Chondrocyte (in vitro differentiated cells): ENCODE measurements at regions not wholly inside any gene's neighbourhood (a gene's known extent, or its start where the extent isn't known, plus 50 kb on each side); places are given as distances from the start of the nearest gene placed in this dataset.

ENCODE experiments used
- DNase-seq: peaks from one replicate; pipeline ENCODE4 v3.0.0; 2021; ENCODE audit warnings: mixed read lengths, low spot score
- H3K27ac Mint-ChIP-seq: one replicate; pipeline ENCODE4 v1.8.0; 2021; ENCODE audit warnings: mild to moderate bottlenecking, moderate library complexity, mixed read lengths; ENCODE audit not compliant: unreplicated experiment
- H3K27me3 Mint-ChIP-seq: 2 replicates; pipeline ENCODE4 v1.8.0; 2021; ENCODE audit warnings: low read depth, mixed read lengths
- H3K36me3 Mint-ChIP-seq: 2 replicates; pipeline ENCODE4 v1.8.0; 2021; ENCODE audit warnings: low read depth, mixed read lengths
- H3K4me1 Mint-ChIP-seq: 2 replicates; pipeline ENCODE4 v1.8.0; 2021; ENCODE audit warnings: low read depth, mild to moderate bottlenecking, mixed read lengths
- H3K4me3 Mint-ChIP-seq: one replicate; pipeline ENCODE4 v1.8.0; 2021; ENCODE audit warnings: mild to moderate bottlenecking, moderate library complexity, mixed read lengths; ENCODE audit not compliant: unreplicated experiment
- H3K9me3 Mint-ChIP-seq: 2 replicates; pipeline ENCODE4 v1.8.0; 2021; ENCODE audit warnings: low read depth, mixed read lengths
- CTCF ChIP-seq: fragments of 200-600 bp; sonication (generic); IDR thresholded peaks from 2 replicates; pipeline ENCODE4 v1.5.0; 2021; ENCODE audit warnings: antibody characterized with exemption, mild to moderate bottlenecking, moderate library complexity

DNA sequence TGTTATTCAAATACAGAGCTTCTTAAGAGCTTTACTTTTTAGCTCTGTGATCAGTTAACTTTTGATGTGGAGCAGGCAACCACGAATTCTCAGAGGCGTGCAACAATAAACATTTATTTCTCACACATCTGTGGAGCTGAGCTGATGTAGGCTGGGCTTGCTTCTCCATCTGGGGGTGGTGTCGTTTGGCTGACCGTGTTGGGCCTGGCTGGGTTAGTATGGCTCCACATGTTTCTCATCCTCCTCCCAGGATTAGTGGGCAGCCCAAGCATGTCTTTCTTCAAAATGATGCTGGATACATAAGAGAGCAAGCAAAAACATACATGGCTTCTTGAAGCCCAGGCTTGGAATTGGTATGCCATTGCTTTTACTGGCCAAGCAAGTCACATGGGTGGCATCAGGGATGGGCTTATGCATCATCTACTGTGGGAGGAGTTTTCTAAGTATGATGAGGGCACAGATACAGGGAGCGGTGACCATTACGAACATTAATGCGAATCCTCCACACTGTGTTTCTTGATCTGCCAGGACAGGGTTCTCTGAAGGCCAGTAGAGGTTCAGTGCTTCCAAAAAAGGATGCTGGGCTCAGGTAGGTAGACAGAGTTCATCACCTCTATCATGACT lies 157.0 kb upstream of the TNP1 start:
- no peak overlapping the region for H3K27ac Mint-ChIP-seq
- H3K27me3 Mint-ChIP-seq = peaks cover 8% of the 10 kb centered on the region
- TF ChIP-seq CTCF = no peak
- peaks cover 2% of the 10 kb centered on the region for H3K36me3 Mint-ChIP-seq
- no peak overlapping the region for H3K4me3 Mint-ChIP-seq
- H3K9me3 Mint-ChIP-seq = no peaks in the 10 kb centered on the region
- no peaks in the 10 kb centered on the region for H3K4me1 Mint-ChIP-seq
- no peak for DNase-seq

GRCh38 chr2:217014328-217015105 lies 154.7 kb upstream of the TNP1 start:
- Mint-ChIP-seq H3K27ac (no peak overlapping the region), H3K4me1 (no peaks in the 10 kb centered on the region), H3K27me3 (peaks cover 8% of the 10 kb centered on the region), H3K9me3 (no peaks in the 10 kb centered on the region), H3K36me3 (peaks cover 2% of the 10 kb centered on the region), H3K4me3 (no peak overlapping the region)
- no peak for TF ChIP-seq CTCF
- DNase-seq = no peak

DNA sequence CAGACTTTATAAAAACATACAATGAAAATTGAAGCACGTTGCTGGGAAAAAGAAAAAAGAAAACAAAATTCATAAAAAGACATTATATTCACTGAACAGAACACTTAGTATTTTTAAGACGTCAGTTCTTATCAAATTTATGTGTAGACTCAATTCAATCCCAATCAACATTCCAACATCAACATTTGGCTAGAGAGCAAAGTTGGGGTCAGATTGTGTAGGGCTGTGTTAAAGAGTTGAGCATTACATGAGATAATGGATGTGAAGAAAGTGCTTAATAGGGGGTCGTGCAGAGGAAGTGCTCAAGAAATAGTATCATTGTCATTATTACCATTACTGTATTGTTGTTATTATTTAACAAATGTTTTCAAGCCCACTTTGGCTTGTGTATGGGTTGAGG lies 154.1 kb upstream of the TNP1 start:
- Mint-ChIP-seq H3K4me3 (no peak overlapping the region), H3K27me3 (peaks cover 8% of the 10 kb centered on the region), H3K9me3 (no peaks in the 10 kb centered on the region), H3K36me3 (no peaks in the 10 kb centered on the region), H3K4me1 (peaks cover under 1% of the 10 kb centered on the region), H3K27ac (no peak overlapping the region)
- TF ChIP-seq CTCF = no peak
- DNase-seq = no peak

DNA sequence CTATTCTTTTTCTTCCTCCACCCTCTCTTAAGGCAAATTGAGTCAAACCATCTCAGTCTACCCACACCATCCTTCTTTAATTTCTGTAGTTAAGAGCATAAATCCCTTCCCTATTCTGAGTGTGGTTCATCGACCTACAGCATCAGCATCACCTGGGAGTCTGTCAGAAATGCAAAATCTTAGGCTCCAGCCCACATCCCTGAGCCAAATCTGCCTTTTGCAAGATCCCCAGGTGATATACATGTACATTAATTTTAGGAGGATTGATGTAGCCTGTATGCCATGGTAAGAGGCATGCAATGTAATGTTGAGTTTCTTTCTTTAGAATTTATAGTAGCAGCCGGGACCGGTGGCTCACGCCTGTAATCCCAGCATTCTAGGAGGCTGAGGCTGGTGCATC lies 151.7 kb upstream of the TNP1 start:
- no peak for DNase-seq
- TF ChIP-seq CTCF = no peak
- H3K36me3 Mint-ChIP-seq = no peaks in the 10 kb centered on the region
- H3K4me3 Mint-ChIP-seq = no peak overlapping the region
- no peak overlapping the region for H3K27ac Mint-ChIP-seq
- H3K4me1 Mint-ChIP-seq = peaks cover 6% of the 10 kb centered on the region
- H3K9me3 Mint-ChIP-seq = no peaks in the 10 kb centered on the region
- peaks cover 8% of the 10 kb centered on the region for H3K27me3 Mint-ChIP-seq

GRCh38 chr2:217010173-217010572 lies 150.3 kb upstream of the TNP1 start:
- peaks cover 9% of the 10 kb centered on the region for H3K4me1 Mint-ChIP-seq
- DNase-seq = no peak
- peaks cover 8% of the 10 kb centered on the region for H3K27me3 Mint-ChIP-seq
- H3K4me3 Mint-ChIP-seq = no peak overlapping the region
- no peak overlapping the region for H3K27ac Mint-ChIP-seq
- H3K9me3 Mint-ChIP-seq = no peaks in the 10 kb centered on the region
- TF ChIP-seq CTCF = no peak
- H3K36me3 Mint-ChIP-seq = no peaks in the 10 kb centered on the region
